ENCODE measurements at regions not wholly inside any gene's neighbourhood (a gene's known extent, or its start where the extent isn't known, plus 50 kb on each side); places are given as distances from the start of the nearest gene placed in this dataset.

DNA sequence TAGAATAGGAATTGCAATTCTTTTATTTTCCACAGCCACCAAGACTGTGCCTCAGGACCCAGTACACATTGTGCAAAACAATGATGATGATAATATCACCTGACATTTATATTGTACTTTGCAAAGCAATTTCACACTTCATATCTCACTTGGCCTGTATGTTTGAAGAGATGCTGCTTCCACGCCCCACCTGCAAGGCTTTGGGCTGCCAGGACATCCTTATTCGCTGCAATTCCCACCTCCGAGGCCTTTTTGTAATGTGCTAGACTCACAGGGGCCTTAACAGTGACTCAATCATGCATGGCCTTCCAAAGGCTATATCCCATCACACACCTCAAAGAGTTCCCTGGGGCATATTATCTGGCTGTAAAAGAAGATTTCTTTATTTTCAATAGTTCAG lies 200.9 kb downstream of the MYLK4 start:
- Histone ChIP-seq H3K4me2 (ENCODE audit: insufficient read depth, low read length, poor library complexity, severe bottlenecking) (no peak overlapping the region), H3K79me1 (ENCODE audit: low read depth, low read length) (no peaks in the 10 kb centered on the region), H3K4me3 (ENCODE audit: low read length in 2 of 2) (no peak overlapping the region), H3K27ac (replicated peaks; ENCODE audit: low read length) (no peak overlapping the region), H3K14ac (ENCODE audit: low read length) (no peak overlapping the region), H3K27me3 (ENCODE audit: control insufficient read depth in 3 of 3, insufficient read depth in 3 of 3, low read depth in 1 of 3, low read length in 3 of 3) (no peaks in the 10 kb centered on the region), H3K18ac (ENCODE audit: low read length) (no peak overlapping the region), H2AFZ (ENCODE audit: low read length) (no peak overlapping the region), H3K9ac (ENCODE audit: low read depth, low read length, poor library complexity) (no peak overlapping the region), H3K4ac (ENCODE audit: low read length) (no peak overlapping the region), H4K8ac (ENCODE audit: low read depth, low read length) (no peak overlapping the region), H3K4me1 (ENCODE audit: control insufficient read depth in 2 of 2, insufficient read depth in 1 of 2, low read depth in 1 of 2, low read length in 2 of 2) (no peaks in the 10 kb centered on the region), H2BK5ac (ENCODE audit: low read length) (no peak overlapping the region), H3K9me3 (replicated peaks in 1 of 2; ENCODE audit: control insufficient read depth in 2 of 2, insufficient read depth in 1 of 2, low read depth in 1 of 2, low read length in 2 of 2) (no peaks in the 10 kb centered on the region), H3K36me3 (replicated peaks in 1 of 2; ENCODE audit: control insufficient read depth in 2 of 2, insufficient read depth in 2 of 2, low read length in 2 of 2) (no peaks in the 10 kb centered on the region), H2BK12ac (ENCODE audit: low read length) (no peak overlapping the region), H3K23ac (ENCODE audit: low read depth, low read length, poor library complexity) (no peak overlapping the region), H2AK5ac (ENCODE audit: low read depth, low read length) (no peak overlapping the region), H2BK120ac (ENCODE audit: low read depth, low read length) (no peak overlapping the region), H2BK15ac (ENCODE audit: low read length) (no peak overlapping the region), H4K91ac (ENCODE audit: low read depth, low read length, poor library complexity) (no peak overlapping the region)
- DNase-seq (ENCODE audit: low spot score) = no peak
- no CpG with 5 or more reads among the region's 3 CpGs for WGBS, 2 donors (ENCODE audit: extremely low coverage in 2 of 2, insufficient read length in 2 of 2, insufficient replicate concordance in 1 of 2)

DNA sequence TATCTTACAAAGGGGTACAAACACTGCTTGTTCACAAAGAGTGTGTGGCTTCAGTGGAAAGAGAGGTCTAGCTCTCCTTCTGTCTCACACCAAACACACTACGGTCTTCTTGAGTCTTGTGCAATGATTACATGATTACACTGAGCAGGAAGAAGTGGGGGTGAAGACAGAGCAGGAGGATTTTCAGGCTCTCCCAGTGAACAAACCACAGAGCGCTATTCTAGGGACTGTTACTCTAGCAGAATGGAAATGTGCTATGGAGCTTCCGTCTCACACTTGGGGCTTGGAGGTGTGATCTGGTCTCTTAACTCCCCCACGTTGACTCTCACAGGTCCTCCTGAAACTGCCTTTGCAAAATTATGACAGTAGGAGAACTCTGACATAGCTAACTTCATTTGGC lies 203.4 kb downstream of the MYLK4 start:
- Histone ChIP-seq H2BK15ac (ENCODE audit: low read length) (no peak overlapping the region), H3K4me1 (ENCODE audit: control insufficient read depth in 2 of 2, insufficient read depth in 1 of 2, low read depth in 1 of 2, low read length in 2 of 2) (no peaks in the 10 kb centered on the region), H2BK120ac (ENCODE audit: low read depth, low read length) (no peak overlapping the region), H3K4me2 (ENCODE audit: insufficient read depth, low read length, poor library complexity, severe bottlenecking) (no peak overlapping the region), H3K4me3 (ENCODE audit: low read length in 2 of 2) (no peak overlapping the region), H4K91ac (ENCODE audit: low read depth, low read length, poor library complexity) (no peak overlapping the region), H3K4ac (ENCODE audit: low read length) (no peak overlapping the region), H3K27me3 (ENCODE audit: control insufficient read depth in 3 of 3, insufficient read depth in 3 of 3, low read depth in 1 of 3, low read length in 3 of 3) (no peaks in the 10 kb centered on the region), H3K79me1 (ENCODE audit: low read depth, low read length) (no peaks in the 10 kb centered on the region), H3K18ac (ENCODE audit: low read length) (no peak overlapping the region), H3K36me3 (replicated peaks in 1 of 2; ENCODE audit: control insufficient read depth in 2 of 2, insufficient read depth in 2 of 2, low read length in 2 of 2) (no peaks in the 10 kb centered on the region), H3K23ac (ENCODE audit: low read depth, low read length, poor library complexity) (no peak overlapping the region), H2BK12ac (ENCODE audit: low read length) (no peak overlapping the region), H2BK5ac (ENCODE audit: low read length) (no peak overlapping the region), H3K9ac (ENCODE audit: low read depth, low read length, poor library complexity) (no peak overlapping the region), H2AK5ac (ENCODE audit: low read depth, low read length) (no peak overlapping the region), H4K8ac (ENCODE audit: low read depth, low read length) (no peak overlapping the region), H2AFZ (ENCODE audit: low read length) (no peak overlapping the region), H3K14ac (ENCODE audit: low read length) (no peak overlapping the region), H3K27ac (replicated peaks; ENCODE audit: low read length) (no peak overlapping the region), H3K9me3 (replicated peaks in 1 of 2; ENCODE audit: control insufficient read depth in 2 of 2, insufficient read depth in 1 of 2, low read depth in 1 of 2, low read length in 2 of 2) (no peaks in the 10 kb centered on the region)
- no CpG with 5 or more reads among the region's 4 CpGs for WGBS, 2 donors (ENCODE audit: extremely low coverage in 2 of 2, insufficient read length in 2 of 2, insufficient replicate concordance in 1 of 2)
- no peak for DNase-seq (ENCODE audit: low spot score)

DNA sequence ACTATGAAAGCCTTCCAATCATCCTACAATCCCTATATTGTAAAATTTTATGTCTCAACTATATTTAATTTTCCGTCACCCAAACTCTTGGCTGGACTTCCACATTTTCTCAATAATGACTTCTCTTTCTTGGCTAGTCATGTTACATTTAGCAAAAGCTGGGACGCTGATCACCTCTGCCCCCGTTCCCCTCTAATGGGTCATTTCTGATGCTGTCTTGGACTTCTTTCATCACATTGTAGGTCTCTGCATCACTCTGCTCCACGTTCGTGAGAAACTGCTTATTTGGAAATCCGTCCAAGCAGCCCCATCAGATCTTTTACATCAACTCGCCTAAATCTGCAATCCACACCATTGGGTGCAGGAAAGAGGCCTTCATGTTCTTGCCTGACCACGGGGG lies 203.8 kb downstream of the MYLK4 start:
- Histone ChIP-seq H3K4me3 (ENCODE audit: low read length in 2 of 2) (no peak overlapping the region), H3K9me3 (replicated peaks in 1 of 2; ENCODE audit: control insufficient read depth in 2 of 2, insufficient read depth in 1 of 2, low read depth in 1 of 2, low read length in 2 of 2) (no peaks in the 10 kb centered on the region), H3K27me3 (ENCODE audit: control insufficient read depth in 3 of 3, insufficient read depth in 3 of 3, low read depth in 1 of 3, low read length in 3 of 3) (no peaks in the 10 kb centered on the region), H2BK15ac (ENCODE audit: low read length) (no peak overlapping the region), H3K36me3 (replicated peaks in 1 of 2; ENCODE audit: control insufficient read depth in 2 of 2, insufficient read depth in 2 of 2, low read length in 2 of 2) (no peaks in the 10 kb centered on the region), H3K4me1 (ENCODE audit: control insufficient read depth in 2 of 2, insufficient read depth in 1 of 2, low read depth in 1 of 2, low read length in 2 of 2) (no peaks in the 10 kb centered on the region), H4K91ac (ENCODE audit: low read depth, low read length, poor library complexity) (no peak overlapping the region), H3K27ac (replicated peaks; ENCODE audit: low read length) (no peak overlapping the region), H4K8ac (ENCODE audit: low read depth, low read length) (no peak overlapping the region), H3K79me1 (ENCODE audit: low read depth, low read length) (no peaks in the 10 kb centered on the region), H3K9ac (ENCODE audit: low read depth, low read length, poor library complexity) (no peak overlapping the region), H3K23ac (ENCODE audit: low read depth, low read length, poor library complexity) (no peak overlapping the region), H3K14ac (ENCODE audit: low read length) (no peak overlapping the region), H3K4me2 (ENCODE audit: insufficient read depth, low read length, poor library complexity, severe bottlenecking) (no peak overlapping the region), H2BK120ac (ENCODE audit: low read depth, low read length) (no peak overlapping the region), H2BK12ac (ENCODE audit: low read length) (no peak overlapping the region), H3K4ac (ENCODE audit: low read length) (no peak overlapping the region), H2AK5ac (ENCODE audit: low read depth, low read length) (no peak overlapping the region), H3K18ac (ENCODE audit: low read length) (no peak overlapping the region), H2AFZ (ENCODE audit: low read length) (no peak overlapping the region), H2BK5ac (ENCODE audit: low read length) (no peak overlapping the region)
- DNase-seq (ENCODE audit: low spot score) = no peak
- WGBS, 2 donors (ENCODE audit: extremely low coverage in 2 of 2, insufficient read length in 2 of 2, insufficient replicate concordance in 1 of 2) = no CpG with 5 or more reads among the region's 8 CpGs

DNA sequence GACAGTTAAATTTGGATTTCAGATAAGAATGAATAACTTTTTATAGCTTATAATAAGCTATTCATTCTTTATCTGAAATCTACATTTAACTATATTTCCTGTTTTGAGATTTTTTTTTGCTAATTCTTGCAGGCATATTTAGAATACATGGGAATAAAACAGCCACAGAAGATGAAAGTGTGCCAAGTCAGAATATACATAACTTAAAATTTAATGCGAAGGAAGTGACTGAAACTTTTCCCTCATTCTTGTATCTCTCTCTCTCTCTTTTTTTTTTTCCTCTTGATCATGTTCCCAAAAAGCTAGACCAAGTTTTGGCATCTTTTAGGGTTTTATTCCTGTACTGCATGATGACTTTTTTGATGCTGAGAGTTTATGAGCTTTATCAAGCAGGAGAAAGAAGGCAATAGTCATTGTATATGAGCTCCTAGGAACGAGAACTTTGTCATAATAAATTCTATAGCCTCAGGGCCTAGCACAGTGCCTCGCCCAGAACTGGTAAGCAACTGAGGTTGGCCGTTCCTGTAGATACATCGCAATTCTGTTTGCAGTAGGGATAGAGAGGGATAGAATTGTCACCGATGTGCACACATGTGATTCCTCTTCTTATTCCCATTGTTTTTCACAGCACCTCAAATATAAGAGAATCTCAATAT lies 205.2 kb downstream of the MYLK4 start:
- Histone ChIP-seq H4K91ac (ENCODE audit: low read depth, low read length, poor library complexity) (no peak overlapping the region), H4K8ac (ENCODE audit: low read depth, low read length) (no peak overlapping the region), H3K14ac (ENCODE audit: low read length) (no peak overlapping the region)

More for the DNA sequence above, 205.2 kb downstream of the MYLK4 start:
- no peak overlapping the region for H2AK5ac ChIP-seq (ENCODE audit: low read depth, low read length)
- no CpG with 5 or more reads among the region's 6 CpGs for WGBS, 2 donors (ENCODE audit: extremely low coverage in 2 of 2, insufficient read length in 2 of 2, insufficient replicate concordance in 1 of 2)
- H3K4ac ChIP-seq (ENCODE audit: low read length) = no peak overlapping the region
- no peak overlapping the region for H3K18ac ChIP-seq (ENCODE audit: low read length)
- H3K9me3 ChIP-seq (replicated peaks in 1 of 2; ENCODE audit: control insufficient read depth in 2 of 2, insufficient read depth in 1 of 2, low read depth in 1 of 2, low read length in 2 of 2) = no peaks in the 10 kb centered on the region
- no peak overlapping the region for H3K9ac ChIP-seq (ENCODE audit: low read depth, low read length, poor library complexity)
- no peaks in the 10 kb centered on the region for H3K79me1 ChIP-seq (ENCODE audit: low read depth, low read length)
- no peak for DNase-seq (ENCODE audit: low spot score)
- H3K27ac ChIP-seq (replicated peaks; ENCODE audit: low read length) = no peak overlapping the region
- no peak overlapping the region for H3K4me3 ChIP-seq (ENCODE audit: low read length in 2 of 2)
- no peak overlapping the region for H3K23ac ChIP-seq (ENCODE audit: low read depth, low read length, poor library complexity)
- H2BK15ac ChIP-seq (ENCODE audit: low read length) = no peak overlapping the region
- no peak overlapping the region for H3K4me2 ChIP-seq (ENCODE audit: insufficient read depth, low read length, poor library complexity, severe bottlenecking)
- H3K4me1 ChIP-seq (ENCODE audit: control insufficient read depth in 2 of 2, insufficient read depth in 1 of 2, low read depth in 1 of 2, low read length in 2 of 2) = no peaks in the 10 kb centered on the region
- no peak overlapping the region for H2AFZ ChIP-seq (ENCODE audit: low read length)
- no peaks in the 10 kb centered on the region for H3K27me3 ChIP-seq (ENCODE audit: control insufficient read depth in 3 of 3, insufficient read depth in 3 of 3, low read depth in 1 of 3, low read length in 3 of 3)
- no peak overlapping the region for H2BK5ac ChIP-seq (ENCODE audit: low read length)
- no peak overlapping the region for H2BK120ac ChIP-seq (ENCODE audit: low read depth, low read length)
- H2BK12ac ChIP-seq (ENCODE audit: low read length) = no peak overlapping the region
- no peaks in the 10 kb centered on the region for H3K36me3 ChIP-seq (replicated peaks in 1 of 2; ENCODE audit: control insufficient read depth in 2 of 2, insufficient read depth in 2 of 2, low read length in 2 of 2)
